Keratinocyte (primary cell): ENCODE measurements at regions not wholly inside any gene's neighbourhood (a gene's known extent, or its start where the extent isn't known, plus 50 kb on each side); places are given as distances from the start of the nearest gene placed in this dataset.

Experiments used
- DNase-seq: peaks from one replicate; pipeline ENCODE4 v3.0.0-alpha.2; 2011; ENCODE audit warnings: low read depth, missing footprints, low spot score
- FAIRE-seq: peaks from 2 replicates; lab custom pipeline; 2011; peaks lifted over from hg19 to GRCh38; lab: Jason Lieb, UNC
- H2AFZ ChIP-seq: 2 replicates; pipeline ENCODE4 v1.6.0; 2012; ENCODE audit warnings: low read length, control low read depth, inconsistent platforms; ENCODE audit not compliant: control insufficient read depth
- H3K27ac ChIP-seq: 2 replicates; pipeline ENCODE4 v1.5.1; 2011; ENCODE audit warnings: low read length; ENCODE audit not compliant: control insufficient read depth, insufficient read depth
- H3K27me3 ChIP-seq: 3 replicates; pipeline ENCODE4 v1.6.0; 2011; ENCODE audit warnings: low read length; ENCODE audit not compliant: control insufficient read depth, insufficient read depth; ENCODE audit errors: extremely low read depth
- H3K36me3 ChIP-seq, 2 experiments: 2 replicates in 1 of 2; 3 replicates in 1 of 2; pipeline ENCODE4 v1.5.1; 2011; ENCODE audit warnings: low read length in 2 of 2, mild to moderate bottlenecking in 1 of 2; ENCODE audit not compliant: control insufficient read depth in 2 of 2, insufficient read depth in 2 of 2; ENCODE audit errors: extremely low read depth in 1 of 2
- H3K4me1 ChIP-seq: 3 replicates; pipeline ENCODE4 v1.5.1; 2011; ENCODE audit warnings: low read length; ENCODE audit not compliant: control insufficient read depth, insufficient read depth; ENCODE audit errors: extremely low read depth
- H3K4me2 ChIP-seq: 3 replicates; pipeline ENCODE4 v1.6.0; 2011; ENCODE audit warnings: low read depth, low read length; ENCODE audit not compliant: control insufficient read depth, insufficient read depth; ENCODE audit errors: extremely low read depth
- H3K4me3 ChIP-seq, 3 experiments: fragments of 200-600 bp in 1 of 3; sonication (generic) in 1 of 3; 2 replicates in 2 of 3; 3 replicates in 1 of 3; pipeline ENCODE4 v1.5.1; 2011 to 2016; ENCODE audit warnings: low read length in 3 of 3, mild to moderate bottlenecking in 3 of 3, control low read depth in 2 of 3, inconsistent platforms in 1 of 3, low read depth in 1 of 3, mixed read lengths in 1 of 3, mixed run types in 1 of 3, moderate library complexity in 1 of 3; ENCODE audit not compliant: control insufficient read depth in 2 of 3, insufficient read depth in 2 of 3; ENCODE audit errors: extremely low read depth in 1 of 3
- H3K79me2 ChIP-seq: 2 replicates; pipeline ENCODE4 v1.6.0; 2012; ENCODE audit warnings: low read length; ENCODE audit not compliant: control insufficient read depth, insufficient read depth
- H3K9ac ChIP-seq: 3 replicates; pipeline ENCODE4 v1.6.0; 2011; ENCODE audit warnings: low read length; ENCODE audit not compliant: control insufficient read depth, insufficient read depth; ENCODE audit errors: extremely low read depth
- H3K9me1 ChIP-seq: 3 replicates; pipeline ENCODE4 v1.6.0; 2011; ENCODE audit warnings: low read length; ENCODE audit not compliant: control insufficient read depth, insufficient read depth; ENCODE audit errors: extremely low read depth
- H3K9me3 ChIP-seq: 2 replicates; pipeline ENCODE4 v1.5.1; 2012; ENCODE audit warnings: low read depth, low read length; ENCODE audit not compliant: control insufficient read depth
- H4K20me1 ChIP-seq: 3 replicates; pipeline ENCODE4 v1.6.0; 2011; ENCODE audit warnings: low read length; ENCODE audit not compliant: control insufficient read depth, insufficient read depth; ENCODE audit errors: extremely low read depth
- CTCF ChIP-seq, 3 experiments: IDR thresholded peaks in 1 of 3; conservative IDR thresholded peaks in 1 of 3; optimal IDR thresholded peaks in 1 of 3; 2 replicates in 2 of 3; 3 replicates in 1 of 3; pipeline versions ENCODE3 to v1.5.1; 2011; ENCODE audit warnings: low read length in 3 of 3, mild to moderate bottlenecking in 3 of 3, moderate library complexity in 2 of 3, control low read depth in 1 of 3, inconsistent platforms in 1 of 3; ENCODE audit not compliant: insufficient read depth in 2 of 3; ENCODE audit errors: extremely low read depth in 1 of 3
- EZH2 ChIP-seq: IDR thresholded peaks from one replicate; pipeline ENCODE4 v1.6.1; 2012; ENCODE audit warnings: inconsistent platforms, mild to moderate bottlenecking, low read length, moderate library complexity
- dilution Hi-C: fragments of 300-500 bp; cut with MboI; formaldehyde crosslinking; loops from one replicate; pipeline ENCODE4 v1.7.0; 2020; ENCODE audit warnings: low sequenced_read_pairs; ENCODE audit not compliant: extremely low pct_ligation_motif_present

GRCh38 chr1:224811564-224811963 is 117.9 kb upstream of the DNAH14 start:
- dilution Hi-C loops = no loop called here

GRCh38 chr1:224815647-224816046 is 113.8 kb upstream of the DNAH14 start:
- Histone ChIP-seq H2AFZ (no peak overlapping the region), H3K27me3 (no peaks in the 10 kb centered on the region), H3K79me2 (no peaks in the 10 kb centered on the region), H3K27ac (no peak overlapping the region), H3K4me3 (no peak overlapping the region), H3K9ac (no peak overlapping the region), H3K36me3 (no peaks in the 10 kb centered on the region), H3K4me1 (no peaks in the 10 kb centered on the region), H4K20me1 (no peaks in the 10 kb centered on the region), H3K4me2 (no peak overlapping the region), H3K9me1 (no peaks in the 10 kb centered on the region), H3K9me3 (no peaks in the 10 kb centered on the region)
- DNase-seq = no peak
- TF ChIP-seq EZH2 (no peak), CTCF (optimal IDR thresholded peaks at IDR 0.05 in 1 of 3, IDR thresholded peaks at IDR 0.05 in 1 of 3, conservative IDR thresholded peaks at IDR 0.05 in 1 of 3; ENCODE audit: extremely low read depth in 1 of 3, insufficient read depth in 2 of 3, low read length in 3 of 3) (no peak)
- FAIRE-seq = no peak
- dilution Hi-C loops = no loop called here

More at GRCh38 chr1:224811564-224811963, 117.9 kb upstream of the DNAH14 start:
- H3K79me2 ChIP-seq = no peaks in the 10 kb centered on the region
- H3K4me3 ChIP-seq = no peak overlapping the region
- no peaks in the 10 kb centered on the region for H3K4me1 ChIP-seq
- H3K27me3 ChIP-seq = no peaks in the 10 kb centered on the region
- no peaks in the 10 kb centered on the region for H4K20me1 ChIP-seq
- H3K9me3 ChIP-seq = no peaks in the 10 kb centered on the region
- no peak overlapping the region for H3K4me2 ChIP-seq
- H3K9me1 ChIP-seq = no peaks in the 10 kb centered on the region
- H3K36me3 ChIP-seq = no peaks in the 10 kb centered on the region
- no peak overlapping the region for H3K27ac ChIP-seq
- no peak overlapping the region for H3K9ac ChIP-seq
- H2AFZ ChIP-seq = no peak overlapping the region
- FAIRE-seq (no peak), DNase-seq (no peak)
- TF ChIP-seq CTCF (optimal IDR thresholded peaks at IDR 0.05 in 1 of 3, IDR thresholded peaks at IDR 0.05 in 1 of 3, conservative IDR thresholded peaks at IDR 0.05 in 1 of 3; ENCODE audit: extremely low read depth in 1 of 3, insufficient read depth in 2 of 3, low read length in 3 of 3) = no peak
- no peak for TF ChIP-seq EZH2
